ENCODE measurements at regions not wholly inside any gene's neighbourhood (a gene's known extent, or its start where the extent isn't known, plus 50 kb on each side); places are given as distances from the start of the nearest gene placed in this dataset.

DNA sequence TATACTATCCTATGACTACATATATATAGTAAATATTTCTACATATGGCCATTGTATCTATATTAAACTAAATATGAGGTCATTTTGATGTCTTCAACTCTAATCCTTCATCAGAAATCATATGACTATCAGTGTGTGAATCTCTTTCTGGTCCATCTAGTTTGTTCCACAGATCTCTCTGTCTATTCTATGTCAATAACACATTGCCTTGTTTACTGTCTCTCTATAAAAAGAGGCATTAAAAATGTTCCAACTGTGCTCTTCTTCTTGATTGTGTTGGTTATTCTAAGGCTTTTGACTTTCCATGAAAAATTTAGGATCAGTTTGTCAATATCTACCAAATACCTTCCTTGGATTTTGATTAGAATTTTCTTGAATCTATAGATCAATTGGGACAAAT is 338.3 kb upstream of the FSTL5 start:
- no peak for TF ChIP-seq POLR2A (IDR thresholded peaks at IDR 0.05; ENCODE audit: low read depth, low read length)
- TF ChIP-seq POLR2AphosphoS5 (IDR thresholded peaks at IDR 0.05; ENCODE audit: low read depth, low read length) = no peak
- no peak for TF ChIP-seq TAF1 (IDR thresholded peaks at IDR 0.05; ENCODE audit: borderline replicate concordance, low read depth, low read length)
